NT2/D1 (cell line): ENCODE measurements at regions not wholly inside any gene's neighbourhood (a gene's known extent, or its start where the extent isn't known, plus 50 kb on each side); places are given as distances from the start of the nearest gene placed in this dataset.

Experiments
- SUZ12 ChIP-seq: IDR thresholded peaks from 2 replicates; pipeline ENCODE4 v1.6.1; 2011; ENCODE audit not compliant: insufficient read length, insufficient read depth; ENCODE audit errors: extremely low read depth
- ZNF274 ChIP-seq: IDR thresholded peaks from 2 replicates; pipeline ENCODE4 v1.6.1; 2011; ENCODE audit warnings: mild to moderate bottlenecking, low read depth, low read length

GRCh38 chr6:137348777-137349176 lies 129.6 kb upstream of the IFNGR1 start:
- TF ChIP-seq ZNF274 (no peak), SUZ12 (no peak)
